ENCODE measurements at regions not wholly inside any gene's neighbourhood (a gene's known extent, or its start where the extent isn't known, plus 50 kb on each side); places are given as distances from the start of the nearest gene placed in this dataset.

GRCh38 chr6:9159051-9159450, 723.7 kb upstream of the SLC35B3 start:
- no peaks in the 10 kb centered on the region for H3K9me1 ChIP-seq (ENCODE audit: insufficient read depth, low read length)
- WGBS, 2 experiments (ENCODE audit: extremely low coverage in 2 of 2, insufficient read length in 1 of 2): no CpG with 5 or more reads among the region's 3 CpGs
- no peaks in the 10 kb centered on the region; the same call in 1 of the 2 replicates for H3K9me3 ChIP-seq (ENCODE audit: control insufficient read depth, insufficient read depth, low read length)
- H2BK120ac ChIP-seq (ENCODE audit: low read depth, low read length): no peak overlapping the region
- no peak overlapping the region for H2AFZ ChIP-seq (replicated peaks; ENCODE audit: low read length, poor library complexity)
- no TSS peak for BruUV-seq (replicated peaks)
- no peaks in the 10 kb centered on the region for H3K27me3 ChIP-seq (ENCODE audit: control insufficient read depth, insufficient read depth, low read length)
- DNase-seq (no peak), ATAC-seq (ENCODE audit: low read depth) (no peak)
- intact Hi-C loops (cut with micrococcal nuclease) (no loop called here), in situ Hi-C loops (cut with MboI; ENCODE audit: low sequenced_read_pairs) (no loop called here), dilution Hi-C loops (cut with HindIII; ENCODE audit: low sequenced_read_pairs, unreplicated experiment) (no loop called here)
- H2BK15ac ChIP-seq (ENCODE audit: low read depth, low read length): no peak overlapping the region
- no peak overlapping the region for H3K23ac ChIP-seq (ENCODE audit: low read depth, low read length)
- H4K20me1 ChIP-seq (ENCODE audit: insufficient read depth, low read length): no peaks in the 10 kb centered on the region
- no peak overlapping the region for H4K8ac ChIP-seq (ENCODE audit: low read depth in 2 of 2, low read length in 2 of 2)
- TF ChIP-seq POLR2A (IDR thresholded peaks at IDR 0.05; ENCODE audit: low read depth, low read length) (no peak), NFE2L2 (IDR thresholded peaks at IDR 0.05; ENCODE audit: low read depth, low read length) (no peak), RAD21 (IDR thresholded peaks at IDR 0.05; ENCODE audit: low read length) (no peak), FOS (IDR thresholded peaks at IDR 0.05; ENCODE audit: low read depth, low read length) (no peak), MXI1 (IDR thresholded peaks at IDR 0.05; ENCODE audit: borderline replicate concordance, low read depth, low read length) (no peak), USF2 (IDR thresholded peaks at IDR 0.05; ENCODE audit: low read depth, low read length) (no peak), ELK1 (IDR thresholded peaks at IDR 0.05; ENCODE audit: borderline replicate concordance, low read depth, low read length) (no peak), RFX5 (IDR thresholded peaks at IDR 0.05; ENCODE audit: low read depth, low read length) (no peak), RCOR1 (IDR thresholded peaks at IDR 0.05; ENCODE audit: insufficient replicate concordance, low read length) (no peak), CTCF (conservative IDR thresholded peaks at IDR 0.05; ENCODE audit: low read depth, low read length) (no peak), SMC3 (IDR thresholded peaks at IDR 0.05; ENCODE audit: low read depth, low read length) (no peak), CEBPB (IDR thresholded peaks at IDR 0.05; ENCODE audit: low read depth, low read length) (no peak), MAZ (IDR thresholded peaks at IDR 0.05; ENCODE audit: borderline replicate concordance, low read depth, low read length) (no peak), CHD1 (IDR thresholded peaks at IDR 0.05; ENCODE audit: low read depth, low read length) (no peak), MAFK (IDR thresholded peaks at IDR 0.05; ENCODE audit: low read depth, low read length) (no peak), BHLHE40 (IDR thresholded peaks at IDR 0.05; ENCODE audit: low read depth, low read length) (no peak)
- no peak overlapping the region for H3K9ac ChIP-seq (ENCODE audit: low read depth, low read length)
- no peaks in the 10 kb centered on the region for H3K4me1 ChIP-seq (ENCODE audit: control insufficient read depth, insufficient read depth, low read length)
- H3K56ac ChIP-seq (ENCODE audit: extremely low read depth, insufficient read depth, low read length): no peak overlapping the region
- no peak overlapping the region for H2BK20ac ChIP-seq (ENCODE audit: low read depth, low read length)
- POLR2A ChIA-PET (ENCODE audit: unreplicated experiment): no interaction called here
- H3K4me3 ChIP-seq (ENCODE audit: insufficient read depth, low read depth, low read length): no peak overlapping the region
- no peak overlapping the region for H4K5ac ChIP-seq (ENCODE audit: low read depth, low read length)
- no peak overlapping the region for H3K4ac ChIP-seq (ENCODE audit: low read depth, low read length)
- no peak overlapping the region for H2AK9ac ChIP-seq (replicated peaks; ENCODE audit: low read depth, low read length, poor library complexity)
- H3K79me1 ChIP-seq (ENCODE audit: low read depth in 1 of 2, low read length in 2 of 2): no peaks in the 10 kb centered on the region
- H3K18ac ChIP-seq (ENCODE audit: low read depth, low read length): no peak overlapping the region
- H2AK5ac ChIP-seq (ENCODE audit: low read depth, low read length): no peak overlapping the region
- H2BK5ac ChIP-seq (ENCODE audit: low read depth, low read length, poor library complexity, severe bottlenecking): no peak overlapping the region
- no peak overlapping the region for H3K27ac ChIP-seq (ENCODE audit: insufficient read depth, low read length)
- H3K4me2 ChIP-seq (ENCODE audit: low read depth, low read length): no peak overlapping the region
- CTCF ChIA-PET: no interaction called here
- H3K14ac ChIP-seq (replicated peaks; ENCODE audit: low read depth, low read length): no peak overlapping the region
- H4K91ac ChIP-seq (ENCODE audit: insufficient read depth, low read depth, low read length): no peak overlapping the region
- no peaks in the 10 kb centered on the region for H3K36me3 ChIP-seq (ENCODE audit: control insufficient read depth, insufficient read depth, low read length)
